Stomach (tissue), 8 donors: ENCODE measurements at regions not wholly inside any gene's neighbourhood (a gene's known extent, or its start where the extent isn't known, plus 50 kb on each side); places are given as distances from the start of the nearest gene placed in this dataset.

Experiments
- DNase-seq, 2 donors: peaks; one replicate each; pipeline versions ENCODE4 v3.0.0 to v3.0.0-alpha.2; 2013 to 2019
- H3K27ac ChIP-seq, 5 donors: fragments of 200-600 bp in 4 of 5; sonication (generic) in 4 of 5; one replicate each; pipeline ENCODE4 v1.5.1; 2013 to 2019; ENCODE audit warnings: mild to moderate bottlenecking in 1 of 5, moderate library complexity in 1 of 5
- H3K27me3 ChIP-seq, 3 donors: fragments of 200-600 bp; sonication (generic); one replicate each; pipeline ENCODE4 v1.5.1; 2017 to 2019; ENCODE audit warnings: mixed run types in 1 of 3
- H3K36me3 ChIP-seq, 4 donors: fragments of 200-600 bp; sonication (generic); 1 replicate in 3 of 4; 2 replicates in 1 of 4; pipeline ENCODE4 v1.5.1; 2016 to 2019
- H3K4me1 ChIP-seq, 4 donors: fragments of 200-600 bp; sonication (generic); one replicate each; pipeline ENCODE4 v1.5.1; 2016 to 2019
- H3K4me3 ChIP-seq, 4 donors: fragments of 200-600 bp; sonication (generic) in 3 of 4; one replicate each; pipeline ENCODE4 v1.5.1; 2016 to 2019; ENCODE audit warnings: mild to moderate bottlenecking in 1 of 4
- H3K9me3 ChIP-seq, 4 donors: fragments of 200-600 bp; sonication (generic); one replicate each; pipeline ENCODE4 v1.5.1; 2016 to 2019
- CTCF ChIP-seq, 7 experiments: fragments of 450-650 bp in 4 of 7; fragments of 200-600 bp in 3 of 7; sonication (generic) in 3 of 7; IDR thresholded peaks; one replicate each; pipeline ENCODE4 v1.5.1; 2016 to 2019; ENCODE audit warnings: antibody characterized with exemption in 7 of 7, control low read depth in 2 of 7, mild to moderate bottlenecking in 1 of 7
- EP300 ChIP-seq: sonication (generic); formaldehyde crosslinking; IDR thresholded peaks from one replicate; pipeline ENCODE4 v1.6.1; 2017; ENCODE audit warnings: antibody characterized with exemption
- POLR2A ChIP-seq, 4 donors: fragments of 450-650 bp; IDR thresholded peaks; one replicate each; pipeline ENCODE4 v1.6.1; 2016; ENCODE audit warnings: antibody characterized with exemption in 4 of 4, control low read depth in 2 of 4, mild to moderate bottlenecking in 1 of 4, moderate library complexity in 1 of 4
- POLR2AphosphoS5 ChIP-seq, 3 donors: sonication (generic); formaldehyde crosslinking; IDR thresholded peaks; one replicate each; pipeline ENCODE4 v1.6.1; 2016; ENCODE audit warnings: antibody characterized with exemption in 3 of 3
- WGBS, 5 donors: extraction: QIAGEN DNeasy Blood & Tissue Kit in 3 of 5; methylation state at CpG; one replicate each; pipeline versions ENCODE4 v1.1.5 to v1.1.7; 2013 to 2018; 5-methylcytosine and 5-hydroxymethylcytosine counted together
- intact Hi-C: fragments of 100-400 bp; cut with DNase I; formaldehyde crosslinking; loops from one replicate; pipeline ENCODE4 v1.15.1; 2023; ENCODE audit warnings: low total_unique reads
- donor health status: healthy with polysubstance abuse.
- donor health status: Bipolar disorder and iron deficiency.
- donor health status: healthy.

GRCh38 chr13:30816736-30817135, 81.4 kb downstream of the ALOX5AP start:
- Histone ChIP-seq H3K36me3 (no peaks in the 10 kb centered on the region), H3K4me1 (no peaks in the 10 kb centered on the region), H3K27me3 (no peaks in the 10 kb centered on the region), H3K4me3 (no peak overlapping the region), H3K27ac (no peak overlapping the region), H3K9me3 (no peaks in the 10 kb centered on the region)
- intact Hi-C loops: no loop called here
- TF ChIP-seq CTCF (IDR thresholded peaks at IDR 0.05) (no peak), POLR2AphosphoS5 (IDR thresholded peaks at IDR 0.05) (no peak), EP300 (no peak), POLR2A (IDR thresholded peaks at IDR 0.05) (no peak)
- 66 to 78% (median 68%) methylated on average over 6 of the region's 6 CpGs for WGBS, 5 donors
- no peak for DNase-seq

GRCh38 chr13:30818323-30818960, 83.1 kb downstream of the ALOX5AP start:
- H3K4me1 ChIP-seq: no peaks in the 10 kb centered on the region
- no peaks in the 10 kb centered on the region for H3K9me3 ChIP-seq
- TF ChIP-seq POLR2AphosphoS5 (IDR thresholded peaks at IDR 0.05) (no peak), POLR2A (IDR thresholded peaks at IDR 0.05) (no peak), CTCF (IDR thresholded peaks at IDR 0.05) (no peak), EP300 (no peak)
- H3K27me3 ChIP-seq: no peaks in the 10 kb centered on the region
- DNase-seq: peak in 1 of 2 donors; percentile 32
- no peak overlapping the region for H3K27ac ChIP-seq
- intact Hi-C loops: no loop called here
- H3K36me3 ChIP-seq: no peaks in the 10 kb centered on the region
- 87 to 95% (median 89%) methylated on average over 10 of the region's 10 CpGs for WGBS, 5 donors
- no peak overlapping the region for H3K4me3 ChIP-seq

GRCh38 chr13:30819136-30819888, 84.0 kb downstream of the ALOX5AP start:
- intact Hi-C loops: no loop called here
- H3K9me3 ChIP-seq: no peaks in the 10 kb centered on the region
- TF ChIP-seq POLR2AphosphoS5 (IDR thresholded peaks at IDR 0.05) (no peak), EP300 (no peak)
- H3K4me3 ChIP-seq: no peak overlapping the region
- H3K27ac ChIP-seq: no peak overlapping the region
- 63 to 78% (median 71%) methylated on average over 7 of the region's 7 CpGs for WGBS, 5 donors
- H3K27me3 ChIP-seq: no peaks in the 10 kb centered on the region
- H3K36me3 ChIP-seq: no peaks in the 10 kb centered on the region
- DNase-seq: peak in 1 of 2 donors; percentile 42
- no peaks in the 10 kb centered on the region for H3K4me1 ChIP-seq

GRCh38 chr13:30821421-30821820, 84.7 kb upstream of the MEDAG start:
- intact Hi-C loops: no loop called here
- TF ChIP-seq CTCF (IDR thresholded peaks at IDR 0.05) (no peak), POLR2AphosphoS5 (IDR thresholded peaks at IDR 0.05) (no peak), POLR2A (IDR thresholded peaks at IDR 0.05) (no peak), EP300 (no peak)
- no peak for DNase-seq

GRCh38 chr13:30824651-30825050, 81.4 kb upstream of the MEDAG start:
- DNase-seq: peak; percentile 32 to 38
- intact Hi-C loops: no loop called here
- 20 to 39% (median 29%) methylated on average over 10 of the region's 10 CpGs for WGBS, 5 donors
- H3K4me3 ChIP-seq: no peak overlapping the region
- H3K27ac ChIP-seq: peak overlapping the region in 1 of 5 donors; percentile 65
- H3K27me3 ChIP-seq: no peaks in the 10 kb centered on the region
- H3K36me3 ChIP-seq: no peaks in the 10 kb centered on the region
- TF ChIP-seq CTCF (IDR thresholded peaks at IDR 0.05) (no peak), POLR2A (IDR thresholded peaks at IDR 0.05) (no peak), EP300 (no peak), POLR2AphosphoS5 (IDR thresholded peaks at IDR 0.05) (no peak)
- no peaks in the 10 kb centered on the region for H3K9me3 ChIP-seq
- H3K4me1 ChIP-seq: peaks cover 0 to 4% (median 1%) of the 10 kb centered on the region in 4 donors

More at GRCh38 chr13:30821421-30821820, 84.7 kb upstream of the MEDAG start:
- WGBS, 5 donors: 84 to 89% (median 86%) methylated on average over 2 of the region's 2 CpGs
- Histone ChIP-seq H3K36me3 (no peaks in the 10 kb centered on the region), H3K27me3 (no peaks in the 10 kb centered on the region), H3K9me3 (no peaks in the 10 kb centered on the region), H3K4me1 (peaks cover 0 to 4% (median 1%) of the 10 kb centered on the region in 4 donors), H3K4me3 (no peak overlapping the region), H3K27ac (no peak overlapping the region)
